G401 (cell line): ENCODE measurements at regions not wholly inside any gene's neighbourhood (a gene's known extent, or its start where the extent isn't known, plus 50 kb on each side); places are given as distances from the start of the nearest gene placed in this dataset.

Source experiments
- DNase-seq: peaks from one replicate; pipeline ENCODE4 v3.0.0-alpha.2; 2015; ENCODE audit warnings: low spot score
- in situ Hi-C: cut with HindIII; loops from 2 replicates; pipeline ENCODE4 v1.10.0; 2016; ENCODE audit warnings: low sequenced_read_pairs, mixed read lengths

DNA sequence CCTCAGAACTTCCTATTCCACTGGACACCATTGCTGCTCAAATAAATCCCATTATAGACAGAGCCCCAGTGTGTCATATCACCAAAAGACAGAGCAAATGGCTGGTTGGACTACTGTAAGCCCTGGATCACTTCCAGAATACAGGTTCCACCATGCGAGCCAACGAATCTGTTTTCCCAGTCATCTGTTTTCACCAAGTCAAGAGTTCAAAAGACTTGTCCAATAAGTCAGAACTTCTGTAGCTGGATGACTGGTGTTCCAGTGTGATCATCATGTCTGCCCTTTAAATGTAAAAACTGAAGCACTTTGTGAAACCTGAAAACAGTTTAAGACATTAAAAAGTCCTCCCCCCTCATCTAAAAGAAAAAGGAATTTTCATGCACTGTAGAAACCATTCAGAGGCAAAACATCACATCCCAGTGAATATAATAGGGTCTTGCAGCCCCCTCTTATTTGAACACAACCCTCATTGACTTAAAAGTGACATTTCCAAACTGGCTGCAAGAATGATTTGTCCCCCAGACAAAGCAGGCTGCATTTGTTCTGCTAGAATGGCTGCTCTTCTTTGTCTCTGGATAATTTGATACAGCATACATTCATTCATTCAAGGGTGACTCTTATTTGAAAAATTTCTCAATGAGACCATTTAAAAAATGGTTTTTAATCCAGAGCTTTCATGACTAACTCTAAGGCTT lies 64.6 kb upstream of the TANC1 start:
- in situ Hi-C loops: no loop called here

DNA sequence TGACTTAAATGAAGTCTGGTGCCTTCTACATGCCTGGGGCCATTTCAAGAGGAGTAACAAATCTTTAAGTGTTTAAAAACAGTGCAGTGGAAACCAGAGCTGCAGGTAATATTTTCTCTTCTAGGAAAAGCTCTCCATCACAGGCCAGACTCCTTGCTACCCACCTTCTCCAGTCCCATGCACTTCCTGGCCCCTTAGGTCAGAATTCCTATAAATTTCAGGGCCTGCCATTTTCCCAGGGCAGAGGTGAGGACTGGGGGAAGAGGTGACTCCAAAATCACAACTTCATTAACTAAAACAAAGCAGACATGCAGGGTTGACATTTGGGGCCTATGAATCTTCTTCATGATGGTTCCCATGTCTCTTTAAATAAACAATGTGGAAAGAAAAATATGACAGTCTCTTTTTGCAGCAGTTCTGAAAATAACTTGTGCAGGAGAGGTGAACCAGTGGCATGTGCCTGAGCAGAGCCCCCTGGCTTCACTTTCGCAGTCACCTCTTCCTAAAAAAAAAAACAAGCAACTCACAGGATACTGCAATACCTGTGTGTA lies 63.7 kb upstream of the TANC1 start:
- in situ Hi-C loops: no loop called here
- no peak for DNase-seq

More for the DNA sequence above, 64.6 kb upstream of the TANC1 start:
- DNase-seq: peak; percentile 9

DNA sequence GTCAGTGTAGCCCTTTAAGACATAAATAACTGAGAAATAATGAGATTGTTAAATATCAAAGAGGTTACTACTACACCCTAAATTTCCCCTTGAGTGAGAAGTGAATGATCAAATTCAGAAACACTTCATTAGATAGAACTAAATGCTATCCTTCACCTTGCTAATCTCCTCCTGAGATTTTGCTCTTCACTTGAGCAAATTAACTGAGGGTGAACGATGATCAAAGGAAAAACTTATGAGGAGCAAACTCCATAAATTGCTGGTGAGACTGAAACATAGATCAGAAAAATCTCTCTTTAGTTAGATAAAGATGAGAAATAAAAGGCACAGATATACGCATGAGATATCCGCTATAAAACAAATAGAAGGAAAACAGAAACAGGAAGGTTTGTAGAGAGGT lies 63.1 kb upstream of the TANC1 start:
- in situ Hi-C loops: no loop called here
- no peak for DNase-seq

GRCh38 chr2:158905784-158906183 lies 62.7 kb upstream of the TANC1 start:
- in situ Hi-C loops: no loop called here
- no peak for DNase-seq

DNA sequence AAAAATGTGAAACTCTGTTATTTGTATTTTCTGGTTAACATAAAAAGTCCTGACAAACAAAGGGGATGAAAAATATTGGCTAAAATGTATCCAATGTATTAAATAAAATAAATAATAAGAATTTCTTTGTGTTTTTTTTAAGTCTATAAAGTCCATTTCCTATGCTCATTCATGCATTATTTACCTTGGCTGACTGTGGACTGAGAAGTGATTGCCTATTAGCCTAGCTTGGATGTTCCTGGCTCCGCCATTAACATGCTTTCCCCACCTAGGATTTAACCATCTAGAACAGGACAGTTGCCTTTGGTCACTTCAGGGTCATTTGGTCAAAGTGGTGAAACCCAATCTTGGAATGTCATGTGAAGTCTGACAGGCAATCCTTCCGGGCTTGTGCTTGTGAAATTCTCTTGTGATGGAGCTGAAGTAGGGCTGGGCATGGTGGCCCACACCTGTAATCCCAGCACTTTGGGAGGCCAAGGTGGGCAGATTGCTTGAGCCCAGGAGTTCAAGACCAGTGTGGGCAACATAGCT lies 60.4 kb upstream of the TANC1 start:
- in situ Hi-C loops: no loop called here
- no peak for DNase-seq

- in situ Hi-C loops: no loop called here
- DNase-seq: no peak
These were observed 56.3 kb upstream of the TANC1 start for GRCh38 chr2:158912112-158912511.

- DNase-seq: no peak
- in situ Hi-C loops: no loop called here
These were observed 55.7 kb upstream of the TANC1 start for GRCh38 chr2:158912765-158913164.

- in situ Hi-C loops: no loop called here
- no peak for DNase-seq
These were observed 54.4 kb upstream of the TANC1 start for GRCh38 chr2:158914066-158914465.

- in situ Hi-C loops: no loop called here
- DNase-seq: no peak
These were observed 53.7 kb upstream of the TANC1 start for GRCh38 chr2:158914731-158915130.

DNA sequence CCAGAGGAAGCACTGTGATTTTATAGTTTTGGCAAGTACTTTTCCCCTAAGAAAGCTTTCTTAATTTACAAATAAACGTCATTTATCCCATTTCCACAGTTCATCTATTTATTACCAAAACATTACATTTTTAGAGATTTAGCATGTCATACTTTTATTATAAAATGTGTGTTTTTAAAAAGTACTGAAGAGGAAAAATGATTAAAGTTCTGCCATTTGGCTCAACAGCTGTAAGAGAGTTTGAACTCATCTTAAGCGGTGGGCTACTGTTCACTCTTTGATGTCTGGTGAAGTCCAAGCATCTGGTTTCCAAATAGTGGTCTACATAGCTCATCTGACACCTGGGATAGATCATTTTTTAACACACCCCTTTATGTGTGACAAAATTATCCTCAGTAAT lies 51.3 kb upstream of the TANC1 start:
- in situ Hi-C loops: no loop called here
- no peak for DNase-seq

- no peak for DNase-seq
- in situ Hi-C loops: no loop called here
These were observed 50.0 kb upstream of the TANC1 start for GRCh38 chr2:158918452-158918851.
